ENCODE measurements at regions not wholly inside any gene's neighbourhood (a gene's known extent, or its start where the extent isn't known, plus 50 kb on each side); places are given as distances from the start of the nearest gene placed in this dataset.
"Not testable (repeated sequence)": the region's sequence is repeated elsewhere in the genome, so short reads cannot be mapped to it uniquely, and the experiment has no call there.

GRCh38 chr3:63739474-63739873, 79.6 kb upstream of the C3orf49 start:
- H3K27me3 Mint-ChIP-seq (ENCODE audit: insufficient read depth, low read depth): no peaks in the 10 kb centered on the region
- no peak for DNase-seq (ENCODE audit: low spot score)
- H3K27ac ChIP-seq: no peak overlapping the region
- H3K36me3 ChIP-seq: no peaks in the 10 kb centered on the region
- no peak overlapping the region for H3K4me3 ChIP-seq
- no peak overlapping the region for H2AFZ ChIP-seq (replicated peaks)
- H3K9ac ChIP-seq: no peak overlapping the region
- H3K4me1 Mint-ChIP-seq: peaks cover 3% of the 10 kb centered on the region
- no peaks in the 10 kb centered on the region for H3F3A ChIP-seq (ENCODE audit: low read depth)
- no peaks in the 10 kb centered on the region for H4K20me1 ChIP-seq (ENCODE audit: low read depth)
- peaks cover 2% of the 10 kb centered on the region for H3K9me3 Mint-ChIP-seq
- no peaks in the 10 kb centered on the region for H3K27me3 ChIP-seq
- H3K4me1 ChIP-seq: no peaks in the 10 kb centered on the region
- TF ChIP-seq EZH2phosphoT487 (IDR thresholded peaks at IDR 0.05): no peak
- TF ChIP-seq EZH2 (IDR thresholded peaks at IDR 0.05): no peak
- H3K9me3 ChIP-seq (ENCODE audit: low read depth): no peaks in the 10 kb centered on the region
- H3K4me2 ChIP-seq: no peak overlapping the region
- no peak overlapping the region for H3K27ac Mint-ChIP-seq
- H3K36me3 Mint-ChIP-seq: no peaks in the 10 kb centered on the region
- H3K79me2 ChIP-seq (ENCODE audit: low read depth): no peaks in the 10 kb centered on the region
- no peak overlapping the region for H3K4me3 Mint-ChIP-seq

- Mint-ChIP-seq H3K9me3 (peaks cover under 1% of the 10 kb centered on the region), H3K27me3 (ENCODE audit: insufficient read depth, low read depth) (no peaks in the 10 kb centered on the region), H3K27ac (no peak overlapping the region), H3K4me3 (no peak overlapping the region), H3K4me1 (peaks cover 3% of the 10 kb centered on the region), H3K36me3 (no peaks in the 10 kb centered on the region)
- no peak overlapping the region for H3K27ac ChIP-seq
- no peak overlapping the region for H3K4me3 ChIP-seq
- H3K36me3 ChIP-seq: no peaks in the 10 kb centered on the region
- H3K4me2 ChIP-seq: no peak overlapping the region
- no peaks in the 10 kb centered on the region for H4K20me1 ChIP-seq (ENCODE audit: low read depth)
- TF ChIP-seq EZH2 (IDR thresholded peaks at IDR 0.05) (no peak), EZH2phosphoT487 (IDR thresholded peaks at IDR 0.05) (no peak), CTCF (IDR thresholded peaks at IDR 0.05) (no peak)
- no peaks in the 10 kb centered on the region for H3K9me3 ChIP-seq (ENCODE audit: low read depth)
- H2AFZ ChIP-seq (replicated peaks): peak overlapping the region; percentile 57
- H3K4me1 ChIP-seq: no peaks in the 10 kb centered on the region
- no peaks in the 10 kb centered on the region for H3K27me3 ChIP-seq
- no peak overlapping the region for H3K9ac ChIP-seq
- H3F3A ChIP-seq (ENCODE audit: low read depth): no peaks in the 10 kb centered on the region
- H3K79me2 ChIP-seq (ENCODE audit: low read depth): no peaks in the 10 kb centered on the region
- no peak for DNase-seq (ENCODE audit: low spot score)
Measured at GRCh38 chr3:63740116-63740515, 79.0 kb upstream of the C3orf49 start.

- not testable (repeated sequence) for H3K27ac Mint-ChIP-seq; H3K9ac ChIP-seq; H3K4me1 ChIP-seq; H3K4me1 Mint-ChIP-seq; H2AFZ ChIP-seq (replicated peaks); H3K4me2 ChIP-seq; H3K36me3 ChIP-seq; H3F3A ChIP-seq (ENCODE audit: low read depth); H3K36me3 Mint-ChIP-seq; H3K27me3 Mint-ChIP-seq (ENCODE audit: insufficient read depth, low read depth); H3K9me3 ChIP-seq (ENCODE audit: low read depth); DNase-seq (ENCODE audit: low spot score); H3K27ac ChIP-seq; H3K9me3 Mint-ChIP-seq; H3K79me2 ChIP-seq (ENCODE audit: low read depth); H3K4me3 Mint-ChIP-seq; H3K4me3 ChIP-seq; H3K27me3 ChIP-seq; H4K20me1 ChIP-seq (ENCODE audit: low read depth)
Measured at GRCh38 chr3:63744693-63745092, 74.4 kb upstream of the C3orf49 start.

- Histone ChIP-seq H3K4me2 (no peak overlapping the region), H3K36me3 (no peaks in the 10 kb centered on the region), H3K27ac (no peak overlapping the region), H3F3A (ENCODE audit: low read depth) (no peaks in the 10 kb centered on the region), H4K20me1 (ENCODE audit: low read depth) (no peaks in the 10 kb centered on the region), H3K9me3 (ENCODE audit: low read depth) (no peaks in the 10 kb centered on the region), H3K4me3 (no peak overlapping the region), H3K4me1 (no peaks in the 10 kb centered on the region), H3K9ac (no peak overlapping the region), H3K79me2 (ENCODE audit: low read depth) (no peaks in the 10 kb centered on the region), H2AFZ (replicated peaks) (no peak overlapping the region), H3K27me3 (no peaks in the 10 kb centered on the region)
- no peak for DNase-seq (ENCODE audit: low spot score)
- H3K4me3 Mint-ChIP-seq: no peak overlapping the region
- peaks cover 4% of the 10 kb centered on the region for H3K27me3 Mint-ChIP-seq (ENCODE audit: insufficient read depth, low read depth)
- H3K4me1 Mint-ChIP-seq: no peaks in the 10 kb centered on the region
- no peak overlapping the region for H3K27ac Mint-ChIP-seq
- TF ChIP-seq EZH2phosphoT487 (IDR thresholded peaks at IDR 0.05) (no peak), CTCF (IDR thresholded peaks at IDR 0.05) (no peak), EZH2 (IDR thresholded peaks at IDR 0.05) (no peak)
- no peaks in the 10 kb centered on the region for H3K9me3 Mint-ChIP-seq
- H3K36me3 Mint-ChIP-seq: no peaks in the 10 kb centered on the region
Measured at GRCh38 chr3:63745757-63746156, 73.3 kb upstream of the C3orf49 start.
